Ishikawa (cell line): ENCODE measurements at regions not wholly inside any gene's neighbourhood (a gene's known extent, or its start where the extent isn't known, plus 50 kb on each side); places are given as distances from the start of the nearest gene placed in this dataset.

ENCODE experiments used
- CEBPB ChIP-seq: IDR thresholded peaks from 2 replicates; pipeline ENCODE4 v1.6.1; 2012
- CREB1 ChIP-seq: IDR thresholded peaks from 2 replicates; pipeline ENCODE4 v1.6.1; 2012; ENCODE audit warnings: low read depth
- EGR1 ChIP-seq: IDR thresholded peaks from 2 replicates; pipeline ENCODE4 v1.6.1; 2012
- EP300 ChIP-seq: IDR thresholded peaks from 2 replicates; pipeline ENCODE4 v1.6.1; 2012; ENCODE audit warnings: borderline replicate concordance
- FOXM1 ChIP-seq: IDR thresholded peaks from 2 replicates; pipeline ENCODE4 v1.6.1; 2012; ENCODE audit warnings: low read depth, borderline replicate concordance
- MAX ChIP-seq: IDR thresholded peaks from 2 replicates; pipeline ENCODE4 v1.6.1; 2012
- RAD21 ChIP-seq: IDR thresholded peaks from 2 replicates; pipeline ENCODE4 v1.6.1; 2012; ENCODE audit warnings: low read depth
- REST ChIP-seq: IDR thresholded peaks from 2 replicates; pipeline ENCODE4 v1.6.1; 2012; ENCODE audit warnings: low read depth, mild to moderate bottlenecking
- TAF1 ChIP-seq: IDR thresholded peaks from 2 replicates; pipeline ENCODE4 v1.6.1; 2012; ENCODE audit warnings: low read depth, mild to moderate bottlenecking
- TCF12 ChIP-seq: IDR thresholded peaks from 2 replicates; pipeline ENCODE4 v1.6.1; 2012; ENCODE audit warnings: low read depth
- TEAD4 ChIP-seq: IDR thresholded peaks from 2 replicates; pipeline ENCODE4 v1.6.1; 2012
- USF1 ChIP-seq: IDR thresholded peaks from 2 replicates; pipeline ENCODE4 v1.6.1; 2012
- YY1 ChIP-seq: IDR thresholded peaks from 2 replicates; pipeline ENCODE4 v1.6.1; 2012; ENCODE audit warnings: low read depth
- ZBTB7A ChIP-seq: IDR thresholded peaks from 2 replicates; pipeline ENCODE4 v1.6.1; 2012; ENCODE audit warnings: low read depth

- no peak for TF ChIP-seq TAF1
- TF ChIP-seq MAX, result no peak
- TF ChIP-seq EP300, result no peak
- no peak for TF ChIP-seq RAD21
- no peak for TF ChIP-seq CREB1
- TF ChIP-seq YY1, result no peak
- TF ChIP-seq REST, result no peak
- no peak for TF ChIP-seq TEAD4
- no peak for TF ChIP-seq TCF12
- no peak for TF ChIP-seq EGR1
- no peak for TF ChIP-seq CEBPB
- no peak for TF ChIP-seq USF1
- no peak for TF ChIP-seq ZBTB7A
- TF ChIP-seq FOXM1, result no peak
Measured at GRCh38 chr12:112590281-112590680, 171.5 kb downstream of the PTPN11 start.
